Stimulated activated CD8-positive, alpha-beta memory T cell treated with anti-CD3 and anti-CD28 coated beads, Interleukin-15, amount 100 ng/mL, for 48 hours (primary cell): ENCODE measurements at regions not wholly inside any gene's neighbourhood (a gene's known extent, or its start where the extent isn't known, plus 50 kb on each side); places are given as distances from the start of the nearest gene placed in this dataset.
A peak's percentile ranks its signal among the peaks of the same experiment; 100 is the strongest.

ENCODE experiments used
- DNase-seq, 2 donors: peaks; one replicate each; pipeline ENCODE4 v3.0.0-alpha.2; 2020; ENCODE audit warnings: low read depth in 2 of 2

DNA sequence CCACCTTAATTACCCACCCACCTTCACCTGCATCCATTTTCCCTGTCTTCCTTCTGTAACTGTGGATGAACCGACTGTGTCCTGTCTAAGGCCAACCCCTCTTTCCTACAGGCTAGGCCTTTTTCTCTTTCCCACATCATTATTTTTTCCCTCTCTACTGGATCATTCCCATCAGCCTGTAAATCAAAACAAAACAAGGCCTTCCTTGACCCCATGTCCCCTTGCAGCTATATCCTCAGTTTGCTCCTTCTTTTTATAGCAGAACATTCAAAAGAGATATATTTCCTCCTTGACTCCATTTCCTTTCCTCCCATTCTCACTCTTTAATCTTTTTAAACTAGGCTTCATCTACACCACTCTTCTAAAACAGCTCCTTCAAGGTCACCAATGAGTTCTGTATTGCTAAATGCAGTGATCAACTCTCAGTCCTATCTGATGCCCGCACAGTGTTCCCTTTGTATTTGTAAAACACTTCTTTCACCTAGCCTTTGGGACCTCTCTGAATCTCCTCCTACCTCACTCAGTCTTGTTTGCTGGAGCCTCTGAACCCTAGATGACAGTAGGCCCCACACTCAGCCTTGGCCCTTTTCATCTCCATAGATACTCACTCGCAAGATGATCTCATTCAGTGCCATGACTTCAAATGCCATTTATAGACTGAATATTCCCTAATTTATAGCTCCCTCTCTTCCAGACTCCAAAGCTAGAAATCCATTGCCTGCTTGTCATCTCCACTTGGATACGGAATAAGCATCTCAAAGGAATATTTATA, 55.7 kb downstream of the CXCR4 start:
- no peak for DNase-seq

DNA sequence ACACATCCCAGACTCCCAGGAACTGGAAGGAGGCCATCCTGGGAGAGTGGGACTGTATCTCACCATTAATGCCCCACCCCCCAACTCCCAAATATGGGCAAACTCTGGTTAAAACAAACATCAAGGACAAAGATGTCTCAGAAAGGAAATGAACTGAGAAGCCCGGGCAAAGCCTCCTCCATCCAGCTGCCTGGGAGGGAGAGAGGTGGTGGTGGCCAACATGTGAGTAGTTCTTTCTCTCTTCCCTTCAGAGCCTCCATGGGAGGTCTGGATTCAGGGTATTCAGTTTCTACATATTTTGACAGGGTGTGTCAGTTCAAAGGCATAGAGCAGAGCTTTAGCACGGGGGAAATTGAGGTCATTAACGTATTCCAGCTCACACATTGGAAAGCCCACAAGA, 57.5 kb downstream of the CXCR4 start:
- DNase-seq: no peak

DNA sequence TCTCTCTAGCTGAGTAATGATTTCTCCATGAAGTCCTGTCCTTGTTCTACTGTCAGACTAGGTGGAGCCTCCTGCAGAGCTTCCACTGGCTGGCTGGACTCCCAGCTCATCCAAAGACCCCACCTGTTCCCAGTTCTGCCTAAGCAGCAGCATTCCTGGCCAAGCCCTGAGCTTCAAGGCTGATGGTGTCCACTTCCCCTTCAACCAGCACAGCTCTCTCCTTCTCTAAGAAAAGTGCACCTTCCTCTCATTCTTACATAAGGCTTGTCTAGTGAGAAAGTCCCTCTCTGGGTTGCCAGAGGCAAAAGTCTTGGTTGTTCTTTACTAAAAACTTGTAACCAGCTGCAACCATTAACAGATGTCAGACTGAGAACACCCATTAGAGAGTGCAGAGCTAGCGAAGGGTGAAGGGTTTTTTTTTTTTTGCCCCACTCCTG, 58.9 kb downstream of the CXCR4 start:
- DNase-seq: no peak

DNA sequence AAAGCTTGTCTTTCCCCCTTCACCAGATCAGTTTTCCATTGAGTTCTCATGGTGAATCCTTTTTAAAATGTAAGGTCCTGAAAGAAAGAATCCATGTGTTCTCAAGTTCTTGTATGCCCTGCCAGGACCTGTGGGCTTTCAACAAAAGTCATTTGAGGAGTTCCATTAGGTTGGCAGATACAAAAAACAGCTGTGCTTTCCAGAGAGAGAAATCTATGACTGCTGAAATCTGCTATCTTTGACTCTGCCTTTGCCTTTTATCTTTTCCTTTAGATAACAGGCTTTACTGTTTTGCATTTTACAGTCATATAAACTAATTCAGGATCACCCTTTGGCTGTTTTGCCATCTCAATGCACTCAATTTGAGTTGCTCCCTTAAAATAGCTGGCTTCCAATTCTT, 59.7 kb downstream of the CXCR4 start:
- no peak for DNase-seq

DNA sequence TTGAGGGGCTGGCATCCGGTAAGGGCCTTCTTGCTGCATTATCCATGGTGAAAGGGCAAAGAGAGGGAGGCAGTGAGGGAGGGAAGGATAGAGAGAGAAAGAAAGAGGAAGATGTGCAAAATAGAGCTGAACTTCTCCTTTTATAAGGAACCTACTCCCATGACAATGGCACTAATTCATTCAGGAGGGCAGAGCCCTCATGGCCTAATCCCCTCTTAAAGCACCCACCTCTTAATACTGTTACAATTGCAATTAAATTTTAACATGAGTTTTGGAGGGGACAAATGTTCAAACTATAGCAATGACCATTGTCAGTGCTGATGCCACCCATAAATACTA, 60.2 kb downstream of the CXCR4 start:
- DNase-seq: no peak

DNA sequence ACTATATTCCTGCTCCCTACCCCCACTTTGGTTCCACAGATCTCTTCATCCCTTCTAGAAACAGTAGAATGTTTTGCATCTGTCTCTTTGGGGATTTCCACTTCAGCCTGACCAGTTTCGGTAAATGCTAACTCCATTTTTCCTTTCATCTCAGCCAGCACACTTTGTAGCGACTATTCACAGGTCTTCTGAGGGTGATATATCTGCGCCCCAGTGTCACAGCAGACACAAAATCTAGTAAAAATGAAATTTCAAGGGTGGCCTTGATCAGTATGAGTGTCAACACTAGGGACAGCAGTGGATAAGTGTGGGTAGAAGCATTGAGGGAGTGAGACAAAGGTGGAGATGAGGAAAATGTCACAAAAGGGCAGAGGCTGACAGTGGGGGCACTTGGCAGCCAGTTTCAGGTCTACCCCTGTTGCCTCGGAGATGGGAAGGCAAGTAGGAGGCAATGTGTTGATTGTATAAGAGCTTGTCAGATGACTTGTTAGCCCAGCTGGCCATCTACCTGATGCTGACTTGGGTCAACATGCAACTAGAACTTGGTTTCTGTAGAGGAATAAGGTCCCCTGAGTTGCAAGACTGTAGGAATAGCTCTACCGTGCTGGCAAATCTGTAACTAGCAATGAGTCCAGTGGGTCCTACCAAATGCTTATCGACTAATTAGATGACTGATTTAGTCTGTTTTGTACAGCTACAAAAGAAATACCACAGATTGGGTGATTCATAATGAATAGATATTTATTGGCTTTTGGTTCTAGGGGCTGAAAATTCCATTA, 60.7 kb downstream of the CXCR4 start:
- DNase-seq: peak in 1 of 2 donors; percentile 31

DNA sequence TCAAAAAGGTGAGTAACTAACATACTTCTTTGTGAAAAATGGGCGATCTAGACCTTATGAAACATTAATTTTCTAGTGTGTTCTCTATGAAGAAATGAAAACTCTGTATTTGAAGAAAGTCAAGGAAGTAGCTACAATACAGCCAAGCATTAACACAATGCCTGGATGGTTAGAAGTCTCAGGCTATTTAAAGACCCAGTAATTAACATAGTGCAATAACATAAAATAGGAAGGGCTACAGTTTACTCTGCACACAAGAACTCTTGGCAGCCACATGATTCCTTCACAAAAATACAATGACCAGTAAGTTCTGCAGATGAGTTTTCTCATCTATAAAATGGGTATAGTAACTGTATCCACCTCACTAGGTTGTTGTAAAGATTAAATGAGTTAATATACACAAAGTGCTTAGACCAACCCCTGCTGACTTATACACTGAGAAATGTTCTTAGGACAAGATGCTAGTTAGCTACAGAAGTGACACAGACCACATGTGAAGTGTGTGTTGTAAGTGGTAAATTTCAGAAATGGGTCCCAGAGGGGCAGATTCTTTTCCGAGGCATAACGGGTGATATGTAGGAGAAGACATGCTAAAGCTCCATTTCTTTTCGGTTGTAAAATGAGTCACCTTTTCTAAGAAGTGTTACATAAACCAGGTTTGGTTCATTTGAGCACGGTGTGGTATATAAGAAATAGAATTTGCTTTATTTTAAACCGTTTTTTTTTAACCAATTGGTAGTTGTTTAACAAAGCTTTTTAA, 61.8 kb downstream of the CXCR4 start:
- DNase-seq: no peak

DNA sequence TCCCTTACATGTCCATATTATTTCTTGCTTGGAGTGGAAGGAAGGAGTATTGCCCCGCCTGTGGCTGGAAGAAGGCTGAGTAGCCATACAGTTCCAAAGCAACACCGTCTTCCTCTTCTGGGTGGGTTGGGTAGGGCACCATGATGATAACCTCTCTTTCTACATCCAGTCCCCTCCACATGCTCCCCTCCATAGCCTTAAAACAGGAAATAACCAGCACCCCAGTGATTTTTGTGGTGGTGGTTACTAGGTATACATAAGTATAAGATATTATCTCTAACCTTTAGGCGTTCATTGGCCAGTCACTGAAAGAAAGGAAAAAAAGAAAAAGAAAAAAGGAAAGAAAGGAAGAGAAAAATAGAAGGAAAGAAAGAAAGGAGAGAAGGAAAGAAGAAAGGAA, 63.1 kb downstream of the CXCR4 start:
- DNase-seq: no peak

DNA sequence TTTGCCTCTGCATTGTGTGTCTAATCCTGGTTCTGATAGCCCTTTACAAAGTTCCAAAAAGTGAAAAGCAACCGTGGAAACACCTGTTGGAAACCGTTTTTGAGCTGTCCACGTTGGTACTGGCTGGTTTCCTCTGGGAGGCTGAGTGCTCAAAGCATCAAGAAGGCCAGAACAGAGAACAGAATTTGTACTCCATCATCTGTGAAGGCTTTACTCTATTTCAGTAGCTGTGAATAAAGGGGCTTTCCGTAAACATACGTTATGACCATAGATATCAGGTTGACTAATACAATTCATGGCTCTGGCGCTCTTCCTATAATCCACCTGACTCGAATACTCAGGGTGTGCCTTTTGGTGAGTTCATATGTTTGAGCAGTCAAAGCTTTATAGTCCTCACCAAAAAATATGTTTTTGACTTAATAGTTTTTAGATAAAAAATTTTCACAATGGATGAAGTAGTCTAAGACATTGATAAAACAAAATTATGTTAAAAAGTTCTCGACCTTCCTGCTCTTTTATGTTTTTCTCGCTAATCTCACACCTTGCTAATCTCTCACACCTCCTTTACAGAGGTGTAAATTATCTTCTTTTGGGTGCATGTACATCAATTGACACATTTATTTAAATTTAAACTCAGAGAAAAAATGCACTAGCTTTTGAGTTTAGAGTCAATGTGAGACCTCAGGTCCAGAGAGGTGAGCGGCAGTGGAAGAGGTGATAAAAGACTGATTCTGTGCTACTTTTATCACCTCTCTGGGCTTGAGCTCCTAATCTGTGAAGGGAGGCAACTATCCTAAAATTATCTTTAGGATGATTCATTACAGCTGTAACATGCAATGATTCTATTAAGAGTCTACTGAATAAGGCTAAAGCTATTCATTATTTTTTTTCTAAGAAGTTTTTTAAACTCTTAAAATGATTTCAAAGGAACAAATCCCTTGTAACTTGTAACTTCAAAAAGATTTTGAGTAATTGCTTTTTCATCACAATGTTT, 65.3 kb downstream of the CXCR4 start:
- no peak for DNase-seq

DNA sequence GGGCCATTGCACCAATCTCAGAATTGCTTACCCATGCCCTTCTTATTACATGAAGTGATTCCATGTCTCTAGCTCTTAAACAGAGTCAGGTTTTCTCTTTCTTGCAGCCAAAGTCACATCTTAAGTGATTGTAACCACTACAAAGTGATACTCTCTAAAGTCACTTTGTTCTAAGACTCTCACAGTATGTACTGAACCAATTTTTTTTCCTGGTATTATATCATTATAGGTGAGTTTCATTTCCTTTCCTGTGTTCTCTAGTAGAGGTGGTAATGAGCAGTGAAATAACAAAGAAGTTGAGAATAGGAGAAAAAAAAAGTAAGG, 66.3 kb upstream of the DARS1 start:
- DNase-seq: no peak

DNA sequence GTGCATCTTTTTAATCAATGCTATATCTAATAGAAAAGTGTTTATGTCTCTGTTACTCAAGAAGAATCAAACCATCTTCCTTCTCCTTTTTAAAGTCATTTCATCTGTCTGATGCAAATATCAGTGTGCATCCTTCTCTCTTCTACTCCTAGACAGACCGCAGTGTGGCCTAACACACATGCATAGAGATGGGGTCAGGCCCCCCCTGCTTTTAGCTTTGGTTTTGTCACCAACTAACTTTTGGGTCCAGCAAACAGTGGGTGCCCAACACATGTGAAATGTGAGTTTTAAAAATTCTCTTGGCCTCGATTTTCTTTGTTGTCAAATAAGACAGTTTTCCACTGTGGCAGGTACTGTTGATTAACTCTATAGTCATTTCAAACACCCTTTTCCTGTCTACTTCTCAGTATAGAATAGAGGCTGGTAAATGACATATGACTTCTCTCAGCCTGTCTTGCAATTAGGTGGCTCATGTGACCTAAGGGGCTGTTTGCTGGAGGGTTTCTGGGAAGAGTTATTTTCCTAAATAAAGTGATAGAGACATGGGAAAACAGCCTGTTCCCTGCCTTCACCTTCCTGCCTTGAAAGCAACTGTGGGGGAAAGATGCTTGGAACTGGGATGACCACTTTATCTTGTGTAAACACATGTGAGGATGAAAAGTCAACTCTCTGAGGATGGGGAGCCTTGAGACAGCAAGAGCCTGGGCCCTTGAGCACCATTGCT, 65.7 kb upstream of the DARS1 start:
- no peak for DNase-seq

DNA sequence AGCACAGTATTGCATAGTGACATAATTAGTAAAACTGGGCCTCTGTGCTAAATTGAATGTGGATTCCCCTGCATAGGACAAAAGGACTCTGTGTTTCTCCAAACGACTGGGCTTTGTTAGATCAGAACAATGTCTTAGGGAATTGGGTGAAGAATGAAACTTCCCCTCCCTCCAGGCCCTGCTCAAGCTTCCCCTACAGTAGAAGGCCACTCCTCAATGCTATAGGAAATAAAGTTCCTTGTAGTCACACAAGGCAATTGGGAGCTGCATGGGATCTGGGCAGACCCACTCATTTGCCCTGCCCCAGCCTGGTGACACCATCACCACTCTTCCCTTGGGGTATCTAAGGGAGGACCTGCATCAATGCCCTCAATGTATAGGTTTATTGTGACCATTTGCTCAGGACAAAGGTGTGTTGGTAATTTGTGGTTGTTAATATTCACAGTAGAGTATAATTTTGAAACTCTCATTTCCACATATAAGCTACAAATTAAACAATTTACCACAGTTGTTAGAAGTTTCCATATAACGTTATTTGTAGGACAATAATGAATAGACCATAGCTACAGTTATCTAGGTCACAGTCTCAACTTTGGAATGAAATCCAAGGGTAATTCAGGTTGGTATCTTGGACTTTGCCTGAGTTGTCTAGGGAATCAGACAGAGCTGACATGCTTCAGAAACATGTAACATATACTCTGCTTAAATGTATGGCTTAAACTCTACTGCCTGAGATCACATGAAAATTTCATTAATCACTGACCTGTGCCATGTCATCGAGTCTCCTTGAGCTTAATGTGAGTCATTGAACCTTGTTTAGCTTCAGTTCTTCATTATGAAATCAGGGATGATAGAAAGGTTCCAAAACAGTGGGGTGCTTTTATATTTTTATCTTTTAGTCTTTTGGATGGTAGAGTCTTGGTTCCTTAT, 64.8 kb upstream of the DARS1 start:
- DNase-seq: no peak

DNA sequence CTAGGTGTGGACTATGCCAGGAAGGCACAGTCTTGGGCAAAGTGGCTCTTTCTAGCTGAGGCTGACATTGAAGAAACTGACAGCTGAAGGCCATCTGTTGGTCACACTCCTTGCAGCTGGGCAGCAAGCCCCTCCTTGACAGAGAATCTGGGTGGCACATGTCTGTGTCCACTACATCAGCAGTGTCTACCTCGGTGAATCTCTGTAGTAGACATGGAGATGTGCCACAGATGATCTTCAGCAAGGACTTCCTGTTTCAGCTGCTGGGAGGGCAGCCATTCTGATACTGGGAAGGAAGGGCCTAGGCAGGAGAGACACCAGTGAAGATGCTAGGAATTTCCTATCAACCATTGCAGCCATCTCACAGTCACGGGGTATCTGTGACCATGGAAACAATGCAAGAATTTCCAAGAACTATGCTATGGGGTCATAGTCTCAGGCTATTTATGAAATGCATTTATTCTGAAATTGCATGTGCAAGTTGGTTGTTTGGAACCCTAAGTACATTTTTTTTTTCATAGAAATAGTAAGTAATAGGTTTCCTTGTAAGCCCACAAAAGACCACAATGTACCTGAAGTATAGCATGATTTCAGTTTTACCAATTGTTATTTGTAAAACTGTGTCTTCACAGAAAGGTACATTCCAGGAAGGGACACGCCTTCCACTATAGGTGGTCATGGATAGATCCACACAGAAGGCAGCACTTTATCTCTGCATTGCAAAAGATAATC, 63.8 kb upstream of the DARS1 start:
- no peak for DNase-seq

DNA sequence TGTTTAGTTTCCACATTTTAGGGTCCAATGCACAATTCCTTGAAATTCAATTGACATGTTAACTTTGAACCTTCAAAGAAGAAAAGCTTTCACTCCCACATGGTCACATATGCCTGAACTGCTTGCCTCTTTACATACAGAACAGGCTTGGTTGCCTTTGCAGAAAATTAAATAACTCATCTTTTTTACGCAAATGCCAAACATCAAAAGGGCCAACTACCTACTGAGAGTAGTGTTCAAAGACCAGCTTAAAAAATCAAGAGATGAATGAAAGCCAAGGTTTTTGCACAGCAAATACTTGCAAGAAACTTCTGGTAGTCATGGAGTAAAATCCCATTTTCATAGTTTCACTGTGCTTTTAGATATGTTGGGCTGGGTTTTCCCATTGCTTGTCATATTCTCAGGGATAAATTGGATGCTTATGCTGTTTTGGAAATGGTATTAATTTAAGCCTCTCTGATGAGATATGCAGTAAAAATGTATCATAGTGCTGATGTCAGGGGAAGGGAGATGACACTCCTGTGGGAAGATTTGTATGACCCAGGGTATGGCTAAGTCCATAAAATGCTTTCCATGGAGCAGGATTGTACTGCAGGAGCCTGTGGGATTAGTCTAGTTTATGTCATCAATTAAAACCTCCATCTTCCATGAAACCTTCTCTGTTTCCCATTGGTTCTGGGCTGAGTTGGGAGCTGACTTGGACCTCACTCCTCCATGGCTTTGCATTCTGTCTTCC, 60.6 kb upstream of the DARS1 start:
- DNase-seq: no peak

DNA sequence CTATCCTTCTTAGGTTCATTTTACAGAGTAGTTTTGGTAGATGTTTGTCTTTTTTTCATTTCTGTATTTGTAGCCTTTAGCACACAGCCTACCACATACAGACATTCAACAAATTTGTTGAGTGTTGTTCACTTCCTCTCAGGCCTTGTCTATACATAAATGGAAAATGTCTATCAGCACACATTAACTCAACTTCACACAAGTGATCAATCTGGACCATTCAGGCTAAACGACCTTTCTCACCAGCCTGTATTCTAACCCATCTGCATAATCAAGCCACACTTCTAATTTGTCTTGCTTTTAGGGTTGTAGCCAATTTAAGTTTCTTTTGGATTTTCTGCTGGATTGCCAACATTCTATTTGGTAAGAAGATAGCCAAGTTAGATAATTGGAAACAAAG, 59.9 kb upstream of the DARS1 start:
- no peak for DNase-seq
